ENCODE measurements at regions not wholly inside any gene's neighbourhood (a gene's known extent, or its start where the extent isn't known, plus 50 kb on each side); places are given as distances from the start of the nearest gene placed in this dataset.

- DNase-seq = no peak
Observed at GRCh38 chr15:77727635-77728304, 95.1 kb upstream of the LINGO1 start.

DNA sequence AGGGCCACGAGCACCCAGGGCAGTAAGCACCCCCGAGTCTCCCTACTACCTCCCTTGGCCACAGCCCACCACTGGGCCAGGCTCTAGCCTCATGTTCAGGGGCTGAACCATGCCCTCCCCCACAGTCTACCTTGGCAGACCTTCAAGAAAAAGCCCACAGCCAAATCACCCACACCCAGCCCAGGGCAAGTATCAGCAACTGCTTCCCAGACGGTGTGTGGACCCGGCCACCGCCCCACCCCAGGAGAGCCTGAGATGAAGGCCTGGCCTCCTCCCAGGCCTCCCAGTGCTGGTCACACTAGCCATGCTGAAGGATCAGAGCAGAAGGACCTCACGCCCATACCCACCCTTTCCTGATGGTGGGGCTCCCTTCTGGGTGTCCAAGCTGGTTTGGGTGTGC, 92.0 kb upstream of the LINGO1 start:
- no peak for DNase-seq

DNA sequence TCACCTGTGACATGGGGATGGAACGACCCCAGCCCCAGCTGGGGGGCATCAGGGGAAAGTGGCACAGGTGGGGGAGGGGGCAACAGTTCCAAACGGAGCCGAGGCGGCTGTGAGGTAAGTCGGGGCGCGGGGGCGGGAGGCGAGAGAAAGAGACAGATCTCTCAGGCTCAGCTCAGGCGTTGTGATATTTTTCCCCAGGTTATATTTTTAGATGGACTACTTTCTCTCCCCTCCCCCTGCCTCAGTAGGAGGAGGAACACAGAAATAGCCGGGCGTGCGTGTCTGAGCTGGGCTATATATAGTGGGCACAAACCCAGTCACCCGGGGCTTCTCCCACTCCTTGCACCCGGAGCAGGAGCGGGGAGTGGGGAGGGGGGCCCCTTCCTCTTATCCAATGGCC, 91.0 kb upstream of the LINGO1 start:
- no peak for DNase-seq

- no peak for DNase-seq
Observed at GRCh38 chr15:77722759-77723460, 90.2 kb upstream of the LINGO1 start.

DNA sequence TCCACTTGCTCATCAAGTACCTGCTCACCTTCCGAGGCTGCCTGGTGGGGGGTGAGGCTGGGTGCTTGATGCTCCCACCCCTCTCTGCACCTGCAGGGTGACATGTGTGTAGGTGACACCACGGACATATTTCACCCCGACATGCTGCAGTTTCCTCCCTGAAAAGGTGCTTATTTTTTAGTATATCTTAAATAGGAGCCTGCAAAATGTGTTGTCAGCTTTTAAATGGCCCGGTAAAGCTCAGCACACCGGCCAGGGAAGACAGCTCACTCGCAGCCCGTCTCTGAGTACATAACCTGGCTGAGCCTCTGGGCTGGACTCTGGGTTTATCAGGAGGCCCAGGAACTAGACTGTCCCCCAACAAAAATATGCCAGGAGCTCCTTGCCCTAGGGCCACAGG, 89.3 kb upstream of the LINGO1 start:
- no peak for DNase-seq

DNA sequence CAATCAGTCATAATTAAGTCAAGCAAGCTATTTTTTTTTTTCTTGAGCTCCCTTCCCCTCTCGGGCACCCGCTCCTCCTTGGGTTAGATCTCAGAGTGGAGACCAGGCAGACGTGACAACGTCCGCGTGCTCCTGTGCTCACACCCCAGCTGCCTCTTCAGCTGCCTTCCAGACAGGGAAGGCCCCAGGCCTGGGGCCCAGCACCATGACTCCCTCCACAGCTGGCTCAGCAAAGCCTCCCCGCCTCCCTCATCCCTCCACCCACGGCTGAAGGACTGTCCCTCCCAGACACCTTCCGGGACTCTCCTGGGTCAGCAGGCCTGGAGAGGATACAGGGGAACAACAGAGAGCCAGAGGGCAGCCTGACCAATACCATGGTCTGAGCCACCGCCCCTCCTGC, 87.9 kb upstream of the LINGO1 start:
- DNase-seq = no peak

DNA sequence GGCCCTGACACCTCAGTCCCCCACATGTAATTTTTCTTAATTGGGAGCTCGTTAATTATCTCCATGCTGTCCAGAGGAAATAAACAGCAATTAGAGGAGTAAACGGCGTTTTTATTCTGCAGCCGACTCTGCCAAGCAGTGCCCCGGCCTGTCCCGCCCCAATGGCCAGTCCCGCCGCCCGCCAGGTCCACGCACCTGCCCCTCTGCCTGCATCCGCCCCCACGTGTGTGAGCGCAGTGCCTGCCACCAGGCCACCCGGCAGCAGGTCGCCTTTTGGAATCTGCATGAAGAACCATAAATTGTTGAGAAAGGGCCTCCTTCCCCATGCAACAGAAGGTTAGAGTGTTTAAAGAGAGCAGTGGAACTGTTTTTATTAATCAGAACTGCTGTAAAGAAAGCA, 87.5 kb upstream of the LINGO1 start:
- no peak for DNase-seq

GRCh38 chr15:77719450-77719849, 86.7 kb upstream of the LINGO1 start:
- DNase-seq = no peak

GRCh38 chr15:77717333-77717990, 84.8 kb upstream of the LINGO1 start:
- no peak for DNase-seq

- no peak for DNase-seq
Observed at GRCh38 chr15:77716632-77717332, 84.1 kb upstream of the LINGO1 start.

- DNase-seq = no peak
Observed at GRCh38 chr15:77715860-77716259, 83.1 kb upstream of the LINGO1 start.

DNA sequence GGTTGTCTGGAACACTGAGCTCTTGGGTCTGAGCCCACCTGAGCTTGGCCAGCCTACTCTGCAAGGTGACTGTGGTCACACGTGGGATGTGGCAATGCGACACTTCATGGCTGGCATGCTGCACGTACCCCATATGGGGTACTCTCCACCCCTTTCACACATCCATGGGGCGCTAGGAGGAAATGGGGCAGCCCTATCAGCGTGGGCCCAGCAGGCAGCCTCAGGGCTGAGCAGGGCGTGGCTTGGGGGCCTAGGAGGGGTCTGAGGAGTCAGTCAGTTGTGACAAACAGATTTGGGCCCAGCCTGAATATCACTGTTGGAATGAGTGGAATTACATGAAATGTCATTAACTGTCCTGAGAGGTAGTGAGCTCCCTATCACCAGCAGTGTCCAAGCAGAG, 82.3 kb upstream of the LINGO1 start:
- DNase-seq = no peak

DNA sequence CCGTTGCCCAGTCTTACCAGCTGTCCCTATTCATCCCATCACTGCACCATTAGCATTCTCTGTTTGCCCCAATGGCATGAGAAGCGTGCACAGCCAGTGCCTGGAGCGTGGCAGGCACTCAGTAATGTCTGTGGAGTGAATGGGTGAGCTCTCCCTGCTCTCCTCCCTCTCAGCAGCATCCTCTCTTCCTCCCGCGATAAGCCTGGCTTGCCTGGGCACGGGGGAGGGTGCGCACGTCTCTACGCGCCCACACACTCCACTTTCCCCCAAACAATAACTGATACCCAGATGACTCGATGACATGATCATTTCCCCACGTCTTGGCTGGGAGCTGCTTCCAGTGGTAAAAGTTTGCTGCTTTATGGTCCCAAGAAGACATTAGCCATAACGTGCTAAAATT, 81.8 kb upstream of the LINGO1 start:
- DNase-seq = no peak

GRCh38 chr15:77714023-77714422, 81.3 kb upstream of the LINGO1 start:
- no peak for DNase-seq

GRCh38 chr15:77713281-77713680, 80.6 kb upstream of the LINGO1 start:
- no peak for DNase-seq

DNA sequence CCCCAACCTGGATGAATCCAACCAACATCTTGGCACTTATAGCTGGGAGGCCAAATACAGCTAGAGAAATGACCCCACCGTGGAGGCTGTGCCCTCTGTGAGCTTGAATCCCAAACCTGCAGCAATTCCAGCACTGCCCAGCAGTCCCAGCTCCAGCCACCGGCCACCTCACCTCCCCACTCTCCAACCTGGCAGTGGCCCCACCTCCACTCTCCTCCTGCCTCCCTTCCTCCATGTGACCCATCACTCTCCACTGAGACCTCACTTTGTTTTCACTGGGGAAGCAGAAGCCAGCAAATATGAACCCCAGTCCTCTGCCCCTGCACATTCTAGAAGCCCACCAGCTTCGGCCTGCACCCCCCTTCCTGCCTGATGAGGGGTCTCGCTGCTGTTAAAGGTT, 79.7 kb upstream of the LINGO1 start:
- no peak for DNase-seq

DNA sequence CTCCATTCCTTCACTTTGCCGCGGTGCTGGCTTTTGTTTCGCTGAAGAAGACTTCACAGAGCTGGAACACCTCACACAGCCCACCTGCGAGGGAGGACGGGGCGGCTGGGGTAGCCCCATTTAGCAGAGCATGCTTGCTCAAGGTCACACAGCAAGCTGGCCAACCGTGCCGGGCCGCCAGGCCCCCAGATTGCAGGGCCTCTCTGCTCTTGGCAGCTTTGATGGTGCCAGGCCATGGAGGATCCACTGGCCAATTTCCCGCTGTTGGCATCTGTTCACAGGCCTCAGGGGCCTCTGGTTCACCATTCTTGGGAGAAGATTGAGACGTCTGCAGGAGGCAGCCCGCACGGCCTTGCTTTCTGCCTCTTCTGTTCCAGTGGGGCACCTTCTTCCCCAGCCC, 77.9 kb upstream of the LINGO1 start:
- DNase-seq = no peak

GRCh38 chr15:77710206-77710605, 77.5 kb upstream of the LINGO1 start:
- no peak for DNase-seq

- DNase-seq = no peak
Observed at GRCh38 chr15:77709135-77709886, 76.6 kb upstream of the LINGO1 start.

GRCh38 chr15:77706482-77707244, 74.0 kb upstream of the LINGO1 start:
- no peak for DNase-seq

GRCh38 chr15:77702211-77702957, 69.7 kb upstream of the LINGO1 start:
- no peak for DNase-seq
